ENCODE measurements at regions not wholly inside any gene's neighbourhood (a gene's known extent, or its start where the extent isn't known, plus 50 kb on each side); places are given as distances from the start of the nearest gene placed in this dataset.

DNA sequence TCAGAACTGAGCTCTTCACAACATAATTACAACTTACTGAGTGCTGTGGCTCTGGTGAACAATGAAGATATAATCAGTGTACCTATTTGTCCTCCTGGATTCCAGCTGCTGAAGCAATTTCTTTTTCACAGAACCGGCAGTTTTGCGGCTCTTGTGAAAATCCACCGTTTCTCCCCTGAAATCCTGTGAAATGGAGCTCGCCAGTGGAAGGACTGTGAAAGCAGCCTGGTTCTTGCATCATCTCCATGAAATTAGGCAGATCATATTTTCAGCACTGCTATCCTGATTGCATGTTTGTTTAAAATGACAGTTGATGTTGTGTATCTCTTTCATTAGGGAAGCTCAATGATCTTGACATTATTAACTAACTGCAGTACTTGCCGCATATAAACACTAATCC lies 120.2 kb upstream of the SNX19 start:
- Histone ChIP-seq H3K4me3 (ENCODE audit: low read depth, low read length) (no peak overlapping the region), H3K36me3 (ENCODE audit: control insufficient read depth, insufficient read depth, low read length) (no peaks in the 10 kb centered on the region), H3K27me3 (ENCODE audit: control insufficient read depth, insufficient read depth, low read length) (no peaks in the 10 kb centered on the region)
- POLR2A ChIA-PET: no interaction called here
- CTCF ChIA-PET: interaction anchor here (0.7 to 2.0 kb wide), 6 partner anchors 11 to 656 kb away, joined by 3 to 8 read pairs (median 3); no protein-coding TSS in a partner anchor
- no peak for DNase-seq (ENCODE audit: low read depth)
- TF ChIP-seq CTCF (IDR thresholded peaks at IDR 0.05; ENCODE audit: insufficient read depth, low read depth, low read length): no peak

DNA sequence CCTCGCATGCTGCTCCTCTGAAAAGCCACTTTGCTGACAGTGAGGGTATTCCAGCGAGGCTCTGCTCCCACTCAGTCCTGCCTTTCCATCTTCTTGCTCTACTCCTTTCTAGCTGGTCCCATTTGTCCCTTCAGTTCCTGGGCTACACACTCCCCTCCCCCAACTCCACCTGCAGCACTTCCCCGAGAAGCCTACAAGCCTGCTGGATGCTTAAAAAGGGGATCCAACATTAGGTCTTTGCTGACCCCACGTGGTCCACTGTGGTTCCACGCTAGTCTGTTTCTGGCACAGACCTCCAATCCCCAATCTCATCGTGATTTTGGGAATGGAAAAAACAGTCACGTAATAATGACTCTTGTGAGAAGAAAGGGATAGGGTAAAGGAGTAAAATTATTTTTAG lies 121.6 kb upstream of the SNX19 start:
- Histone ChIP-seq H3K27me3 (ENCODE audit: control insufficient read depth, insufficient read depth, low read length) (no peaks in the 10 kb centered on the region), H3K4me3 (ENCODE audit: low read depth, low read length) (no peak overlapping the region), H3K36me3 (ENCODE audit: control insufficient read depth, insufficient read depth, low read length) (no peaks in the 10 kb centered on the region)
- TF ChIP-seq CTCF (IDR thresholded peaks at IDR 0.05; ENCODE audit: insufficient read depth, low read depth, low read length): no peak
- POLR2A ChIA-PET: no interaction called here
- no peak for DNase-seq (ENCODE audit: low read depth)
- CTCF ChIA-PET: no interaction called here

DNA sequence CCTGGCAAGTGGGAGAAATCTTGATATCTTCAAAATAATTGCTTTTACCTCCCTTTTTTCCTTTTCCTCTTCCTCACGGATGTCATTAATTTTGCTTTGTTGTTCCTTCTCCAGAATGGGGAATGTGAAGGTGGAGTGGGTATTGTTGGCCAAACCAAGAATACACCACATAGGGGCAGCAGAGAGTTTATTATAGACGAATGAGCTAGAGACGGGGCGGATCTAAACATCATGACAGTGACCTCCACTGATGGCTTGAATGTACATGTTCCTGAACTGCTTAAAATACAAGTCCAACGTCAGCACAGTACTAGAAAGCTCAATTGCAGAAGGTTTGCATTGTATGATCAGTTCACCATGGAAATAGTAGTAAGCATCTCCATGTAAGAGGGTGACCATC lies 122.3 kb upstream of the SNX19 start:
- no peak for DNase-seq (ENCODE audit: low read depth)
- Histone ChIP-seq H3K27me3 (ENCODE audit: control insufficient read depth, insufficient read depth, low read length) (no peaks in the 10 kb centered on the region), H3K4me3 (ENCODE audit: low read depth, low read length) (no peak overlapping the region), H3K36me3 (ENCODE audit: control insufficient read depth, insufficient read depth, low read length) (no peaks in the 10 kb centered on the region)
- ChIA-PET POLR2A (no interaction called here), CTCF (interaction anchor here (0.8 to 0.9 kb wide), 2 partner anchors 23 to 153 kb away, joined by 3 read pairs; no protein-coding TSS in a partner anchor)
- peak; percentile 32; the same call in 1 of the 2 replicates for TF ChIP-seq CTCF (IDR thresholded peaks at IDR 0.05; ENCODE audit: insufficient read depth, low read depth, low read length)

GRCh38 chr11:131041331-131042040 lies 125.2 kb upstream of the SNX19 start:
- Histone ChIP-seq H3K36me3 (ENCODE audit: control insufficient read depth, insufficient read depth, low read length) (no peaks in the 10 kb centered on the region), H3K27me3 (ENCODE audit: control insufficient read depth, insufficient read depth, low read length) (no peaks in the 10 kb centered on the region), H3K4me3 (ENCODE audit: low read depth, low read length) (no peak overlapping the region)
- TF ChIP-seq CTCF (IDR thresholded peaks at IDR 0.05; ENCODE audit: insufficient read depth, low read depth, low read length): no peak
- no peak for DNase-seq (ENCODE audit: low read depth)
- ChIA-PET POLR2A (no interaction called here), CTCF (interaction anchor here (1.0 to 1.2 kb wide), 2 partner anchors 18 to 633 kb away, joined by 3 read pairs; no protein-coding TSS in a partner anchor)

- ChIA-PET POLR2A (no interaction called here), CTCF (interaction anchor here (1.2 kb wide), 1 partner anchor 632 kb away, joined by 3 read pairs; no protein-coding TSS in a partner anchor)
- Histone ChIP-seq H3K27me3 (ENCODE audit: control insufficient read depth, insufficient read depth, low read length) (no peaks in the 10 kb centered on the region), H3K4me3 (ENCODE audit: low read depth, low read length) (no peak overlapping the region), H3K36me3 (ENCODE audit: control insufficient read depth, insufficient read depth, low read length) (no peaks in the 10 kb centered on the region)
- no peak for TF ChIP-seq CTCF (IDR thresholded peaks at IDR 0.05; ENCODE audit: insufficient read depth, low read depth, low read length)
- no peak for DNase-seq (ENCODE audit: low read depth)
Measured at GRCh38 chr11:131042041-131042390, 125.7 kb upstream of the SNX19 start.
